Body of pancreas (tissue), 4 donors: ENCODE measurements at regions not wholly inside any gene's neighbourhood (a gene's known extent, or its start where the extent isn't known, plus 50 kb on each side); places are given as distances from the start of the nearest gene placed in this dataset.

Experiments used
- POLR2A ChIP-seq, 3 donors: fragments of 450-650 bp; IDR thresholded peaks; one replicate each; pipeline ENCODE4 v1.6.1; 2016; ENCODE audit warnings: antibody characterized with exemption in 3 of 3, mild to moderate bottlenecking in 2 of 3
- TF ChIP-seq, protein P1 (sequence below), 7 experiments: fragments of 450-650 bp in 4 of 7; fragments of 200-600 bp in 3 of 7; sonication (generic) in 3 of 7; IDR thresholded peaks; one replicate each; pipeline ENCODE4 v1.5.1; 2016 to 2019; ENCODE audit warnings: antibody characterized with exemption in 7 of 7

DNA sequence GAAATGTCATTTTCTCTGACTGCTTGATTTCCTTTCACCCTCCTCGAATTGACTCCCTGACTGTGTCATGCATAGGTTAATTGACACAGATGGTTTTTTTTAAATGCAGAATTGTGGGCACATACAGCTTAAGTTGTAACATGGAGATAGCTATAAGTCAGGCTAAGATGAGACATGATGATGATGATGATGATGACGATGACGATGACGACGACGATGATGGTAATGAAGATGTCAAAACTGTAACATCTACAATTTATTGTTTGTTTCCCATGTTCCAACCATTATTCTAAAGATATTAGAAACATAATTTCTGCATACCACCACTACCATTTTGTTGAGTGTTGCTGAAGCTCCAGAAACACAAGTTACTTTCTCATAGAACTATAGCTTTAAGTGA is 1232.8 kb downstream of the XPNPEP1 start:
- TF ChIP-seq, protein P1, sequence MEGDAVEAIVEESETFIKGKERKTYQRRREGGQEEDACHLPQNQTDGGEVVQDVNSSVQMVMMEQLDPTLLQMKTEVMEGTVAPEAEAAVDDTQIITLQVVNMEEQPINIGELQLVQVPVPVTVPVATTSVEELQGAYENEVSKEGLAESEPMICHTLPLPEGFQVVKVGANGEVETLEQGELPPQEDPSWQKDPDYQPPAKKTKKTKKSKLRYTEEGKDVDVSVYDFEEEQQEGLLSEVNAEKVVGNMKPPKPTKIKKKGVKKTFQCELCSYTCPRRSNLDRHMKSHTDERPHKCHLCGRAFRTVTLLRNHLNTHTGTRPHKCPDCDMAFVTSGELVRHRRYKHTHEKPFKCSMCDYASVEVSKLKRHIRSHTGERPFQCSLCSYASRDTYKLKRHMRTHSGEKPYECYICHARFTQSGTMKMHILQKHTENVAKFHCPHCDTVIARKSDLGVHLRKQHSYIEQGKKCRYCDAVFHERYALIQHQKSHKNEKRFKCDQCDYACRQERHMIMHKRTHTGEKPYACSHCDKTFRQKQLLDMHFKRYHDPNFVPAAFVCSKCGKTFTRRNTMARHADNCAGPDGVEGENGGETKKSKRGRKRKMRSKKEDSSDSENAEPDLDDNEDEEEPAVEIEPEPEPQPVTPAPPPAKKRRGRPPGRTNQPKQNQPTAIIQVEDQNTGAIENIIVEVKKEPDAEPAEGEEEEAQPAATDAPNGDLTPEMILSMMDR (IDR thresholded peaks at IDR 0.05): no peak
- TF ChIP-seq POLR2A (IDR thresholded peaks at IDR 0.05): no peak
